ENCODE measurements at regions not wholly inside any gene's neighbourhood (a gene's known extent, or its start where the extent isn't known, plus 50 kb on each side); places are given as distances from the start of the nearest gene placed in this dataset.

- TF ChIP-seq POLR2A (IDR thresholded peaks at IDR 0.05) (no peak), POLR2AphosphoS5 (IDR thresholded peaks at IDR 0.05) (no peak)
- TF ChIP-seq, protein P1, sequence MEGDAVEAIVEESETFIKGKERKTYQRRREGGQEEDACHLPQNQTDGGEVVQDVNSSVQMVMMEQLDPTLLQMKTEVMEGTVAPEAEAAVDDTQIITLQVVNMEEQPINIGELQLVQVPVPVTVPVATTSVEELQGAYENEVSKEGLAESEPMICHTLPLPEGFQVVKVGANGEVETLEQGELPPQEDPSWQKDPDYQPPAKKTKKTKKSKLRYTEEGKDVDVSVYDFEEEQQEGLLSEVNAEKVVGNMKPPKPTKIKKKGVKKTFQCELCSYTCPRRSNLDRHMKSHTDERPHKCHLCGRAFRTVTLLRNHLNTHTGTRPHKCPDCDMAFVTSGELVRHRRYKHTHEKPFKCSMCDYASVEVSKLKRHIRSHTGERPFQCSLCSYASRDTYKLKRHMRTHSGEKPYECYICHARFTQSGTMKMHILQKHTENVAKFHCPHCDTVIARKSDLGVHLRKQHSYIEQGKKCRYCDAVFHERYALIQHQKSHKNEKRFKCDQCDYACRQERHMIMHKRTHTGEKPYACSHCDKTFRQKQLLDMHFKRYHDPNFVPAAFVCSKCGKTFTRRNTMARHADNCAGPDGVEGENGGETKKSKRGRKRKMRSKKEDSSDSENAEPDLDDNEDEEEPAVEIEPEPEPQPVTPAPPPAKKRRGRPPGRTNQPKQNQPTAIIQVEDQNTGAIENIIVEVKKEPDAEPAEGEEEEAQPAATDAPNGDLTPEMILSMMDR (IDR thresholded peaks at IDR 0.05), result no peak
Observed at GRCh38 chr15:94991718-94992117, 760.4 kb downstream of the MCTP2 start.
